ENCODE measurements at regions not wholly inside any gene's neighbourhood (a gene's known extent, or its start where the extent isn't known, plus 50 kb on each side); places are given as distances from the start of the nearest gene placed in this dataset.

GRCh38 chr5:38720554-38721361 is 125.1 kb upstream of the OSMR start:
- DNase-seq: no peak

- no peak for DNase-seq
Observed at GRCh38 chr5:38722918-38723317, 122.9 kb upstream of the OSMR start.

- no peak for DNase-seq
Observed at GRCh38 chr5:38723426-38723825, 122.4 kb upstream of the OSMR start.

- no peak for DNase-seq
Observed at GRCh38 chr5:38724301-38725030, 121.3 kb upstream of the OSMR start.

- DNase-seq: no peak
Observed at GRCh38 chr5:38725371-38725865, 120.4 kb upstream of the OSMR start.

- DNase-seq: no peak
Observed at GRCh38 chr5:38726279-38726678, 119.5 kb upstream of the OSMR start.

- no peak for DNase-seq
Observed at GRCh38 chr5:38728029-38728428, 117.8 kb upstream of the OSMR start.

GRCh38 chr5:38731461-38731860 is 114.4 kb upstream of the OSMR start:
- DNase-seq: no peak

GRCh38 chr5:38734353-38734752 is 111.5 kb upstream of the OSMR start:
- DNase-seq: no peak

- DNase-seq: no peak
Observed at GRCh38 chr5:38736089-38736488, 109.7 kb upstream of the OSMR start.

- no peak for DNase-seq
Observed at GRCh38 chr5:38737976-38738375, 107.8 kb upstream of the OSMR start.

- DNase-seq: no peak
Observed at GRCh38 chr5:38739011-38739704, 106.7 kb upstream of the OSMR start.

- DNase-seq: no peak
Observed at GRCh38 chr5:38739705-38740045, 106.1 kb upstream of the OSMR start.

- DNase-seq: no peak
Observed at GRCh38 chr5:38742821-38743220, 103.0 kb upstream of the OSMR start.

GRCh38 chr5:38743562-38743961 is 102.2 kb upstream of the OSMR start:
- no peak for DNase-seq

GRCh38 chr5:38745836-38746732 is 99.7 kb upstream of the OSMR start:
- no peak for DNase-seq

GRCh38 chr5:38749861-38750260 is 96.0 kb upstream of the OSMR start:
- no peak for DNase-seq

GRCh38 chr5:38751103-38751502 is 94.7 kb upstream of the OSMR start:
- no peak for DNase-seq

- no peak for DNase-seq
Observed at GRCh38 chr5:38752012-38752536, 93.7 kb upstream of the OSMR start.

- DNase-seq: no peak
Observed at GRCh38 chr5:38752622-38753021, 93.2 kb upstream of the OSMR start.

- no peak for DNase-seq
Observed at GRCh38 chr5:38753141-38753540, 92.7 kb upstream of the OSMR start.

- no peak for DNase-seq
Observed at GRCh38 chr5:38753776-38754175, 92.0 kb upstream of the OSMR start.

Measured in NCI-H2227 treated with DMSO at 0.1 percent for 48 hours (cell line).